ENCODE measurements at regions not wholly inside any gene's neighbourhood (a gene's known extent, or its start where the extent isn't known, plus 50 kb on each side); places are given as distances from the start of the nearest gene placed in this dataset.

GRCh38 chr12:105423237-105423636, 92.7 kb downstream of the C12orf75 start:
- no peak for TF ChIP-seq CTCF (IDR thresholded peaks at IDR 0.05)
- Mint-ChIP-seq H3K27me3 (ENCODE audit: low read depth, poor library complexity) (no peaks in the 10 kb centered on the region), H3K4me1 (peaks cover 11% of the 10 kb centered on the region), H3K4me3 (no peak overlapping the region), H3K27ac (no peak overlapping the region), H3K36me3 (ENCODE audit: low read depth) (no peaks in the 10 kb centered on the region), H3K9me3 (peaks cover 7% of the 10 kb centered on the region)
- no peak for DNase-seq

- peaks cover 6% of the 10 kb centered on the region for H3K4me1 Mint-ChIP-seq
Measured at GRCh38 chr12:105423921-105424320, 93.4 kb downstream of the C12orf75 start.

DNA sequence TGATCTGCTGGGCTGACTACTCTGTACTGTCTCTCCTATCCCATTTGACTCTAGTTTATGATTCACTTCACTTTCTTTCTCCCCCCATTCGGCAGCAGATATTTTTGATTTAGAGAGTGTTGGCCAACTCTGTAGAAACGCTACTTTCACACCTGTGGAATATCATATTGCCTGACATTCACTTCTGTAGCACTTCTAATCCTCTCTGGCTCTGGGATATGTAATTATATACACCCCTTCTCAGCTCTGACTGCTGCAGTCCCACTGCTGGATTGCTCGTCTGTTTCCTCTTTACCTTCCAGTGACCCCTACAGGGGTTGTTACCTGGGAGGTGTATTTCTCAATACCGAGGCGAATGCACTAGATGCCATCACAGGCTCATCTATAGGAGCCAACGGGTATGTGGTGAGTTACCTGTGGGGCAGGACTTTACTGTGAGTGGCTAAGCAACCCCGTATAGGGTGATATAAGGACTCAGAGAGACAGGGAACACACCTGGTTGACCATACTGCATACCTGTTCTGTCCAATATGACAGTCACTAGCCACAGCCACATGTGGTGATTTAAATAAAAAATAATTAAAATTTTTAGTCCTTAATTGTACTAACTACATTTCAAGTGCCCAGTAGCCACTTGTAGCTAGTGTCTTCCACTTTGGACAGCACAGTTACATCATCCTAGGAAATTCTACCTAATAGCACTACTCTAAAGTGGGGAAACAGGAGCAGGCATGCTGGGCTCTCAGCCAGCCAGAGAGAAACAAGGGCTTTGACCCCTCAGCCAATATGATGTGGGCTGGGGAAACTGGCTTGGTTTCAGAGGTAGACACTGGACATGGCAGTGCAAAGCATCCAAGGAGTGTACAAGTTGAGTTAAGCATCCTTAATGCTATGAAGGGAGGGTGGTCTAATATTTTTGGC, 95.0 kb downstream of the C12orf75 start:
- no peak overlapping the region for H3K27ac Mint-ChIP-seq
- peaks cover 7% of the 10 kb centered on the region for H3K9me3 Mint-ChIP-seq
- no peak for TF ChIP-seq CTCF (IDR thresholded peaks at IDR 0.05)
- no peak for DNase-seq
- H3K36me3 Mint-ChIP-seq (ENCODE audit: low read depth), result no peaks in the 10 kb centered on the region
- peaks cover 7% of the 10 kb centered on the region for H3K27me3 Mint-ChIP-seq (ENCODE audit: low read depth, poor library complexity)
- H3K4me1 Mint-ChIP-seq, result peaks cover 5% of the 10 kb centered on the region
- no peak overlapping the region for H3K4me3 Mint-ChIP-seq

More at GRCh38 chr12:105423921-105424320, 93.4 kb downstream of the C12orf75 start:
- H3K27ac Mint-ChIP-seq, result no peak overlapping the region
- DNase-seq, result no peak
- H3K4me3 Mint-ChIP-seq, result no peak overlapping the region
- peaks cover 7% of the 10 kb centered on the region for H3K9me3 Mint-ChIP-seq
- H3K27me3 Mint-ChIP-seq (ENCODE audit: low read depth, poor library complexity), result peaks cover under 1% of the 10 kb centered on the region
- TF ChIP-seq CTCF (IDR thresholded peaks at IDR 0.05), result no peak
- no peaks in the 10 kb centered on the region for H3K36me3 Mint-ChIP-seq (ENCODE audit: low read depth)

GRCh38 chr12:105426766-105427165, 96.3 kb downstream of the C12orf75 start:
- TF ChIP-seq CTCF (IDR thresholded peaks at IDR 0.05), result no peak
- Mint-ChIP-seq H3K4me1 (peaks cover 6% of the 10 kb centered on the region), H3K27me3 (ENCODE audit: low read depth, poor library complexity) (peaks cover 7% of the 10 kb centered on the region), H3K4me3 (no peak overlapping the region), H3K36me3 (ENCODE audit: low read depth) (no peaks in the 10 kb centered on the region), H3K27ac (no peak overlapping the region), H3K9me3 (peaks cover 7% of the 10 kb centered on the region)
- DNase-seq, result no peak

GRCh38 chr12:105427883-105428282, 97.4 kb downstream of the C12orf75 start:
- no peak for TF ChIP-seq CTCF (IDR thresholded peaks at IDR 0.05)
- Mint-ChIP-seq H3K9me3 (peaks cover 7% of the 10 kb centered on the region), H3K4me1 (peaks cover 8% of the 10 kb centered on the region), H3K27ac (no peak overlapping the region), H3K36me3 (ENCODE audit: low read depth) (no peaks in the 10 kb centered on the region), H3K4me3 (no peak overlapping the region), H3K27me3 (ENCODE audit: low read depth, poor library complexity) (peaks cover 7% of the 10 kb centered on the region)
- DNase-seq, result no peak
